Keratinocyte (primary cell): ENCODE measurements at regions not wholly inside any gene's neighbourhood (a gene's known extent, or its start where the extent isn't known, plus 50 kb on each side); places are given as distances from the start of the nearest gene placed in this dataset.

Source experiments
- CTCF ChIP-seq, 3 experiments: IDR thresholded peaks in 1 of 3; conservative IDR thresholded peaks in 1 of 3; optimal IDR thresholded peaks in 1 of 3; 2 replicates in 2 of 3; 3 replicates in 1 of 3; pipeline versions ENCODE3 to v1.5.1; 2011; ENCODE audit warnings: low read length in 3 of 3, mild to moderate bottlenecking in 3 of 3, moderate library complexity in 2 of 3, control low read depth in 1 of 3, inconsistent platforms in 1 of 3; ENCODE audit not compliant: insufficient read depth in 2 of 3; ENCODE audit errors: extremely low read depth in 1 of 3
- EZH2 ChIP-seq: IDR thresholded peaks from one replicate; pipeline ENCODE4 v1.6.1; 2012; ENCODE audit warnings: inconsistent platforms, mild to moderate bottlenecking, low read length, moderate library complexity

GRCh38 chr3:27658741-27659140 is 63.4 kb downstream of the EOMES start:
- TF ChIP-seq CTCF (optimal IDR thresholded peaks at IDR 0.05 in 1 of 3, IDR thresholded peaks at IDR 0.05 in 1 of 3, conservative IDR thresholded peaks at IDR 0.05 in 1 of 3; ENCODE audit: extremely low read depth in 1 of 3, insufficient read depth in 2 of 3, low read length in 3 of 3) (no peak), EZH2 (no peak)
